ENCODE measurements at regions not wholly inside any gene's neighbourhood (a gene's known extent, or its start where the extent isn't known, plus 50 kb on each side); places are given as distances from the start of the nearest gene placed in this dataset.

- BruUV-seq (replicated peaks), result no TSS peak
- H3K4me2 ChIP-seq (ENCODE audit: low read length), result no peak overlapping the region
- DNase-seq (ENCODE audit: low spot score), result no peak
- H3K9me3 ChIP-seq (ENCODE audit: low read length), result no peaks in the 10 kb centered on the region
- no peak overlapping the region for H3K4me3 ChIP-seq (ENCODE audit: low read depth, low read length, poor library complexity, severe bottlenecking)
- ChIA-PET POLR2A (no interaction called here), CTCF (ENCODE audit: unreplicated experiment) (interaction anchor here (0.6 kb wide), 1 partner anchor 30 kb away, joined by 3 read pairs; no protein-coding TSS in a partner anchor)
- TF ChIP-seq CTCF (conservative IDR thresholded peaks at IDR 0.05; ENCODE audit: low read length), result no peak
- TF ChIP-seq EZH2phosphoT487 (IDR thresholded peaks at IDR 0.05; ENCODE audit: borderline replicate concordance, low read depth, low read length), result no peak
- no peaks in the 10 kb centered on the region for H3K4me1 ChIP-seq (ENCODE audit: insufficient read depth, low read length, poor library complexity, severe bottlenecking)
- H3K36me3 ChIP-seq (ENCODE audit: insufficient read depth, low read length), result no peaks in the 10 kb centered on the region
- intact Hi-C loops (cut with micrococcal nuclease; ENCODE audit: unreplicated experiment), result no loop called here
- no peaks in the 10 kb centered on the region for H4K20me1 ChIP-seq (ENCODE audit: insufficient read depth, low read length)
- no peak overlapping the region for H3K27ac ChIP-seq (ENCODE audit: low read depth, low read length, poor library complexity, severe bottlenecking)
- H3K9me2 ChIP-seq (ENCODE audit: insufficient read depth, low read length), result no peaks in the 10 kb centered on the region
- H2AFZ ChIP-seq (ENCODE audit: low read length), result no peak overlapping the region
- no peaks in the 10 kb centered on the region for H3K79me2 ChIP-seq (ENCODE audit: insufficient read depth, low read depth, low read length)
These were observed 175.2 kb upstream of the SALL1 start for GRCh38 chr16:51326131-51326856.

- BruUV-seq (replicated peaks), result no TSS peak
- intact Hi-C loops (cut with micrococcal nuclease; ENCODE audit: unreplicated experiment), result no loop called here
- Histone ChIP-seq H3K27ac (ENCODE audit: low read depth, low read length, poor library complexity, severe bottlenecking) (no peak overlapping the region), H3K36me3 (ENCODE audit: insufficient read depth, low read length) (no peaks in the 10 kb centered on the region), H2AFZ (ENCODE audit: low read length) (no peak overlapping the region), H3K4me2 (ENCODE audit: low read length) (no peak overlapping the region), H3K79me2 (ENCODE audit: insufficient read depth, low read depth, low read length) (no peaks in the 10 kb centered on the region), H3K4me3 (ENCODE audit: low read depth, low read length, poor library complexity, severe bottlenecking) (no peak overlapping the region), H4K20me1 (ENCODE audit: insufficient read depth, low read length) (no peaks in the 10 kb centered on the region), H3K9me3 (ENCODE audit: low read length) (no peaks in the 10 kb centered on the region), H3K4me1 (ENCODE audit: insufficient read depth, low read length, poor library complexity, severe bottlenecking) (no peaks in the 10 kb centered on the region), H3K9me2 (ENCODE audit: insufficient read depth, low read length) (no peaks in the 10 kb centered on the region)
- TF ChIP-seq EZH2phosphoT487 (IDR thresholded peaks at IDR 0.05; ENCODE audit: borderline replicate concordance, low read depth, low read length) (no peak), CTCF (conservative IDR thresholded peaks at IDR 0.05; ENCODE audit: low read length) (no peak)
- DNase-seq (ENCODE audit: low spot score), result no peak
- ChIA-PET POLR2A (no interaction called here), CTCF (ENCODE audit: unreplicated experiment) (no interaction called here)
These were observed 170.2 kb upstream of the SALL1 start for GRCh38 chr16:51321251-51321650.

GRCh38 chr16:51317575-51317974, 166.5 kb upstream of the SALL1 start:
- Histone ChIP-seq H3K4me2 (ENCODE audit: low read length) (no peak overlapping the region), H3K4me1 (ENCODE audit: insufficient read depth, low read length, poor library complexity, severe bottlenecking) (no peaks in the 10 kb centered on the region), H4K20me1 (ENCODE audit: insufficient read depth, low read length) (no peaks in the 10 kb centered on the region), H3K9me3 (ENCODE audit: low read length) (no peaks in the 10 kb centered on the region), H3K27ac (ENCODE audit: low read depth, low read length, poor library complexity, severe bottlenecking) (no peak overlapping the region), H3K9me2 (ENCODE audit: insufficient read depth, low read length) (no peaks in the 10 kb centered on the region), H3K4me3 (ENCODE audit: low read depth, low read length, poor library complexity, severe bottlenecking) (no peak overlapping the region), H3K36me3 (ENCODE audit: insufficient read depth, low read length) (no peaks in the 10 kb centered on the region), H2AFZ (ENCODE audit: low read length) (no peak overlapping the region), H3K79me2 (ENCODE audit: insufficient read depth, low read depth, low read length) (no peaks in the 10 kb centered on the region)
- CTCF ChIA-PET (ENCODE audit: unreplicated experiment), result no interaction called here
- intact Hi-C loops (cut with micrococcal nuclease; ENCODE audit: unreplicated experiment), result no loop called here
- POLR2A ChIA-PET, result no interaction called here
- no TSS peak for BruUV-seq (replicated peaks)
- no peak for TF ChIP-seq EZH2phosphoT487 (IDR thresholded peaks at IDR 0.05; ENCODE audit: borderline replicate concordance, low read depth, low read length)
- no peak for TF ChIP-seq CTCF (conservative IDR thresholded peaks at IDR 0.05; ENCODE audit: low read length)
- no peak for DNase-seq (ENCODE audit: low spot score)

Data from OCI-LY7 (cell line).